HEK293 (cell line): ENCODE measurements at regions not wholly inside any gene's neighbourhood (a gene's known extent, or its start where the extent isn't known, plus 50 kb on each side); places are given as distances from the start of the nearest gene placed in this dataset.
A peak's percentile ranks its signal among the peaks of the same experiment; 100 is the strongest.

ENCODE experiments used
- CTCF ChIA-PET: fragments of 350-600 bp; formaldehyde crosslinking; extraction: SDS; loops from one replicate; lab custom pipeline; 2021; ENCODE audit warnings: antibody characterized with exemption; lab: Yijun Ruan, JAX
- POLR2A ChIA-PET: fragments of 300-600 bp; formaldehyde crosslinking; extraction: SDS; loops from one replicate; lab custom pipeline; 2020; ENCODE audit warnings: antibody characterized with exemption, inconsistent platforms; lab: Yijun Ruan, JAX
- H3K27ac ChIP-seq: fragments of 200-500 bp; sonication (Bioruptor generic); 2 replicates; pipeline ENCODE4 v1.5.1; 2014; ENCODE audit warnings: low read depth, low read length, control low read depth, inconsistent platforms; ENCODE audit errors: extremely low read depth
- H3K36me3 ChIP-seq, 2 experiments: fragments of 200-500 bp in 1 of 2; sonication (Bioruptor generic) in 1 of 2; 1 replicate in 1 of 2; 2 replicates in 1 of 2; pipeline ENCODE4 v1.5.1; 2014 to 2017; ENCODE audit warnings: inconsistent platforms in 2 of 2, low read length in 2 of 2; ENCODE audit not compliant: control insufficient read depth in 2 of 2, insufficient read depth in 1 of 2
- H3K4me1 ChIP-seq: fragments of 200-500 bp; sonication (Bioruptor generic); 2 replicates; pipeline ENCODE4 v1.5.1; 2014; ENCODE audit warnings: mild to moderate bottlenecking, low read length, inconsistent platforms; ENCODE audit not compliant: control insufficient read depth, insufficient read depth
- H3K4me3 ChIP-seq: 2 replicates; pipeline ENCODE4 v1.5.1; 2011; ENCODE audit warnings: low read depth, mild to moderate bottlenecking, control low read depth, low read length, moderate library complexity
- H3K9me3 ChIP-seq: fragments of 200-500 bp; sonication (Bioruptor generic); 2 replicates; pipeline ENCODE4 v1.5.1; 2014; ENCODE audit warnings: low read depth, low read length, inconsistent platforms; ENCODE audit not compliant: control insufficient read depth, insufficient read depth
- EGR2 ChIP-seq: fragments of 450-650 bp; formaldehyde crosslinking; IDR thresholded peaks from 2 replicates; pipeline ENCODE4 v1.5.1; 2016; ENCODE audit warnings: low read depth, missing biosample characterization, missing genetic modification characterization
- GLI4 ChIP-seq: fragments of 450-650 bp; formaldehyde crosslinking; IDR thresholded peaks from 2 replicates; pipeline ENCODE4 v1.5.1; 2016; ENCODE audit warnings: missing biosample characterization, missing genetic modification characterization
- MEIS1 ChIP-seq: sonication (generic); formaldehyde crosslinking; IDR thresholded peaks from 2 replicates; pipeline ENCODE4 v1.8.1; 2022; ENCODE audit warnings: missing genetic modification reagents, mild to moderate bottlenecking, borderline replicate concordance
- MZF1 ChIP-seq: fragments of 450-650 bp; formaldehyde crosslinking; IDR thresholded peaks from 2 replicates; pipeline ENCODE4 v1.5.1; 2017; ENCODE audit warnings: missing biosample characterization, missing genetic modification characterization, borderline replicate concordance
- SALL2 ChIP-seq: fragments of 450-650 bp; formaldehyde crosslinking; IDR thresholded peaks from 2 replicates; pipeline ENCODE4 v1.5.0; 2017; ENCODE audit warnings: missing biosample characterization, mild to moderate bottlenecking, missing genetic modification characterization, borderline replicate concordance
- SETDB1 ChIP-seq: IDR thresholded peaks from one replicate; pipeline ENCODE4 v1.6.1; 2017; ENCODE audit warnings: mild to moderate bottlenecking, low read length, moderate library complexity, mixed read lengths; ENCODE audit not compliant: insufficient read length
- YY1 ChIP-seq: fragments of 450-650 bp; formaldehyde crosslinking; IDR thresholded peaks from 2 replicates; pipeline ENCODE4 v1.5.1; 2018; ENCODE audit warnings: missing biosample characterization, missing genetic modification characterization
- ZBTB7A ChIP-seq: fragments of 450-650 bp; formaldehyde crosslinking; IDR thresholded peaks from 2 replicates; pipeline ENCODE4 v1.5.1; 2016; ENCODE audit warnings: low read depth, missing biosample characterization, missing genetic modification characterization
- ZEB2 ChIP-seq: fragments of 450-650 bp; formaldehyde crosslinking; IDR thresholded peaks from 2 replicates; pipeline ENCODE4 v1.5.1; 2016; ENCODE audit warnings: missing biosample characterization, missing genetic modification characterization
- ZNF175 ChIP-seq: fragments of 450-650 bp; formaldehyde crosslinking; IDR thresholded peaks from 2 replicates; pipeline ENCODE4 v1.5.1; 2016; ENCODE audit warnings: missing biosample characterization, missing genetic modification characterization
- ZNF211 ChIP-seq: fragments of 450-650 bp; formaldehyde crosslinking; IDR thresholded peaks from 2 replicates; pipeline ENCODE4 v1.5.1; 2016; ENCODE audit warnings: low read depth, missing biosample characterization, missing genetic modification characterization
- ZNF23 ChIP-seq: fragments of 450-650 bp; formaldehyde crosslinking; IDR thresholded peaks from 2 replicates; pipeline ENCODE4 v1.5.1; 2016; ENCODE audit warnings: missing biosample characterization, missing genetic modification characterization, borderline replicate concordance
- ZNF239 ChIP-seq: fragments of 450-650 bp; formaldehyde crosslinking; IDR thresholded peaks from 2 replicates; pipeline ENCODE4 v1.5.1; 2016; ENCODE audit warnings: missing biosample characterization, missing genetic modification characterization
- ZNF37A ChIP-seq: fragments of 450-650 bp; IDR thresholded peaks from 2 replicates; pipeline ENCODE4 v1.5.1; 2018; ENCODE audit warnings: missing biosample characterization, missing genetic modification characterization
- ZNF416 ChIP-seq: fragments of 450-650 bp; formaldehyde crosslinking; IDR thresholded peaks from 2 replicates; pipeline ENCODE4 v1.5.1; 2016; ENCODE audit warnings: missing biosample characterization, missing genetic modification characterization
- ZNF433 ChIP-seq: fragments of 450-650 bp; formaldehyde crosslinking; IDR thresholded peaks from 2 replicates; pipeline ENCODE4 v1.5.1; 2016; ENCODE audit warnings: missing biosample characterization, missing genetic modification characterization, low read depth
- ZNF558 ChIP-seq: fragments of 450-650 bp; formaldehyde crosslinking; IDR thresholded peaks from 2 replicates; pipeline ENCODE4 v1.5.1; 2016; ENCODE audit warnings: missing biosample characterization, missing genetic modification characterization
- ZNF560 ChIP-seq: fragments of 450-650 bp; formaldehyde crosslinking; IDR thresholded peaks from 2 replicates; pipeline ENCODE4 v1.5.1; 2017; ENCODE audit warnings: missing biosample characterization, missing genetic modification characterization, borderline replicate concordance
- ZNF585B ChIP-seq: fragments of 450-650 bp; formaldehyde crosslinking; IDR thresholded peaks from 2 replicates; pipeline ENCODE4 v1.5.1; 2016; ENCODE audit warnings: missing biosample characterization, missing genetic modification characterization
- ZNF621 ChIP-seq: fragments of 450-650 bp; formaldehyde crosslinking; IDR thresholded peaks from 2 replicates; pipeline ENCODE4 v1.5.1; 2017; ENCODE audit warnings: missing biosample characterization, missing genetic modification characterization
- TF ChIP-seq, protein P1 (sequence below): fragments of 450-650 bp; formaldehyde crosslinking; IDR thresholded peaks from 2 replicates; pipeline ENCODE4 v1.5.1; 2016; ENCODE audit warnings: missing biosample characterization, missing genetic modification characterization, low read depth
- TF ChIP-seq, protein P2 (sequence below): fragments of 450-650 bp; formaldehyde crosslinking; IDR thresholded peaks from 2 replicates; pipeline ENCODE4 v1.5.1; 2016; ENCODE audit warnings: missing biosample characterization, missing genetic modification characterization
- TF ChIP-seq, protein P3 (sequence below): fragments of 450-650 bp; formaldehyde crosslinking; IDR thresholded peaks from 2 replicates; pipeline ENCODE4 v1.5.1; 2016; ENCODE audit warnings: missing biosample characterization, missing genetic modification characterization
- TF ChIP-seq, protein P4 (sequence below): fragments of 450-650 bp; formaldehyde crosslinking; IDR thresholded peaks from 2 replicates; pipeline ENCODE4 v1.5.1; 2016; ENCODE audit warnings: missing biosample characterization, missing genetic modification characterization
- TF ChIP-seq, protein P5 (sequence below): fragments of 450-650 bp; formaldehyde crosslinking; optimal IDR thresholded peaks from 2 replicates; pipeline ENCODE3; 2016; ENCODE audit warnings: missing biosample characterization, mild to moderate bottlenecking, missing genetic modification characterization

DNA sequence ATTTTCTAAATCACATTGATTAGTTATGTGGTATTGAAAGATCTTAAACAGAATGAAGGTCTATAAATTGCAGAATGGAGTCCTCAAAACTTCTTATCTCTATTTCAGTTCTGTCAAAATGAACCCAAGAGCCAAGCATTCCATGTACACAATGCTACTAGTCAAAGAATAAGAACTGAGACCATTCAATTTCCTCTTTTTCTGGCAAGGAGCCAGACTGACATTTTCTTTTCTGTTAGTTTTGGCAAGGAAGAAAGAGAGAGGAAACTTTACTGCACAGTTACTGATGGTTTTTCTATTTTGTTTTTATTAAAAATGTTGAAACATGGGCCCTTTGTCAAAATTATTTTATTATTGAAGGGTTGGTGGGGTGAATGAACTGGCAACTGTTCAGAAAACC, 181.8 kb upstream of the FERD3L start (continued):
- no peak for TF ChIP-seq ZNF23
- TF ChIP-seq SETDB1 = no peak

DNA sequence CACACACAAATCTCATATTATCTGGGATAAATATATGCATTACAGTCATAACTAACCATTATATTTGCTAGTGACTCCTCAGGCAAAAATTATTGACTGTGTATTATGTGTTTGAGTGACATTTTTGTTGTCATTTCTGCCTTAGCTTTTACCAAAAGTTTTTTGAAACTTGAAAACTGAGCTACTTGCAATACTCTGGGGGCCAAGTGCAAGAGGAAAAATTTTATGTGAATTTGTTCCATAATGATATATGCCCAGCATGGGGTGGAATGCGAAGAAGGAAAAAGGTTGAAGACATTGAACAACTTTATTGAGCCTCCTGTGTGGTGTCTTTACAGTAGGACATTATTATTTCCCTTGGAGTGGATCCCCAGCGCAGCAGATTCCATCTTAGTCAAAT, 176.8 kb upstream of the FERD3L start:
- Histone ChIP-seq H3K36me3 (no peaks in the 10 kb centered on the region), H3K27ac (no peak overlapping the region), H3K4me3 (no peak overlapping the region), H3K4me1 (peaks cover 7% of the 10 kb centered on the region; the same call in 1 of the 2 replicates), H3K9me3 (no peaks in the 10 kb centered on the region)
- TF ChIP-seq ZNF23 (no peak), YY1 (tag by site-specific recombination) (no peak), EGR2 (tag by site-specific recombination) (no peak)
- TF ChIP-seq, protein P1, sequence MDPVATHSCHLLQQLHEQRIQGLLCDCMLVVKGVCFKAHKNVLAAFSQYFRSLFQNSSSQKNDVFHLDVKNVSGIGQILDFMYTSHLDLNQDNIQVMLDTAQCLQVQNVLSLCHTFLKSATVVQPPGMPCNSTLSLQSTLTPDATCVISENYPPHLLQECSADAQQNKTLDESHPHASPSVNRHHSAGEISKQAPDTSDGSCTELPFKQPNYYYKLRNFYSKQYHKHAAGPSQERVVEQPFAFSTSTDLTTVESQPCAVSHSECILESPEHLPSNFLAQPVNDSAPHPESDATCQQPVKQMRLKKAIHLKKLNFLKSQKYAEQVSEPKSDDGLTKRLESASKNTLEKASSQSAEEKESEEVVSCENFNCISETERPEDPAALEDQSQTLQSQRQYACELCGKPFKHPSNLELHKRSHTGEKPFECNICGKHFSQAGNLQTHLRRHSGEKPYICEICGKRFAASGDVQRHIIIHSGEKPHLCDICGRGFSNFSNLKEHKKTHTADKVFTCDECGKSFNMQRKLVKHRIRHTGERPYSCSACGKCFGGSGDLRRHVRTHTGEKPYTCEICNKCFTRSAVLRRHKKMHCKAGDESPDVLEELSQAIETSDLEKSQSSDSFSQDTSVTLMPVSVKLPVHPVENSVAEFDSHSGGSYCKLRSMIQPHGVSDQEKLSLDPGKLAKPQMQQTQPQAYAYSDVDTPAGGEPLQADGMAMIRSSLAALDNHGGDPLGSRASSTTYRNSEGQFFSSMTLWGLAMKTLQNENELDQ = peak; percentile 88
- POLR2A ChIA-PET = no interaction called here
- CTCF ChIA-PET = interaction anchor here (0.6 kb wide), 1 partner anchor 969 kb away, joined by 3 read pairs; no protein-coding TSS in a partner anchor

DNA sequence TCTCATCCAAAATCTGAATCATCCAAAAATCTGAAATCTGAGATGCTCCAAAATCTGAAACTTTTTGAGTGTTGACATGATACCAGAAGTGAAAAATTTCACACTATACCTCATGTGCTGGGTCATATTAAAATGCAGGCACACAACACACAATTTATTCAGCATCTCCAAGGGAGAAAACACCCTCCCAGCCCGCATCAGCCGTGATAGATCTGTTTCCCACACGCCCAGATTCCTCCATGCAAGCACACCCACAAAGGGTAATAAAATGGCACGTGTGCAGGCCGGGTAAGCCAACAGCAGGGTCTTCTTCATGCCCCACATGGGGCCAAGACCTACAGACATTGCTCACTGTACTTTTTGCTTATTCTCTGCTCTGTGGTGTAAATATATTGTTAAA, 173.1 kb upstream of the FERD3L start:
- Histone ChIP-seq H3K4me3 (no peak overlapping the region), H3K9me3 (no peaks in the 10 kb centered on the region), H3K27ac (no peak overlapping the region), H3K36me3 (no peaks in the 10 kb centered on the region), H3K4me1 (0 out of 2 replicates have a peak, but pooled peaks cover 2% of the 10 kb centered on the region)
- TF ChIP-seq ZNF433 = no peak
- no peak for TF ChIP-seq SALL2 (tag by site-specific recombination)
- TF ChIP-seq, protein P2, sequence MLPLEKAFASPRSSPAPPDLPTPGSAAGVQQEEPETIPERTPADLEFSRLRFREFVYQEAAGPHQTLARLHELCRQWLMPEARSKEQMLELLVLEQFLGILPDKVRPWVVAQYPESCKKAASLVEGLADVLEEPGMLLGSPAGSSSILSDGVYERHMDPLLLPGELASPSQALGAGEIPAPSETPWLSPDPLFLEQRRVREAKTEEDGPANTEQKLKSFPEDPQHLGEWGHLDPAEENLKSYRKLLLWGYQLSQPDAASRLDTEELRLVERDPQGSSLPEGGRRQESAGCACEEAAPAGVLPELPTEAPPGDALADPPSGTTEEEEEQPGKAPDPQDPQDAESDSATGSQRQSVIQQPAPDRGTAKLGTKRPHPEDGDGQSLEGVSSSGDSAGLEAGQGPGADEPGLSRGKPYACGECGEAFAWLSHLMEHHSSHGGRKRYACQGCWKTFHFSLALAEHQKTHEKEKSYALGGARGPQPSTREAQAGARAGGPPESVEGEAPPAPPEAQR (tag by site-specific recombination) = no peak
- TF ChIP-seq ZNF211 (tag by site-specific recombination) = no peak
- POLR2A ChIA-PET = no interaction called here
- CTCF ChIA-PET = no interaction called here

DNA sequence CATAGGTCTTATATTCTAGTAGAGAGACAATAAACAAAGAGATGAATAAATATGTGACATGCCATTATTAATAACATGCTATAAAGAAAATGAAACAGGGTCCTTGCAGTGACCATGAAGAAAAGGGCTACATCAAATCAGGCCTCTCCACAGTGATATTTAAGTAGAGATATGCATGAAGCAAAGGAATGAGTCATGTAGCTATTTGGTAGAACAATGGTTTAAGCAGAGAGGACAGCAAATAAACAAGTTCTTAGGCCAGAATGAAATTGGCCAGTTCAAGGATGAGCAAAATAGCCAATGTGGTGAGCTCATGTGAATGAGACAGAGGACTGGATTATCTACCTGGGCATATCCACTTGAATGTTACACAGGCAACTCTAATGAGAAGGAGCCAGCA, 172.2 kb upstream of the FERD3L start:
- CTCF ChIA-PET = no interaction called here
- no peaks in the 10 kb centered on the region for H3K36me3 ChIP-seq

More for the DNA sequence above, 172.2 kb upstream of the FERD3L start:
- no peak overlapping the region for H3K4me3 ChIP-seq
- no peak overlapping the region for H3K27ac ChIP-seq
- POLR2A ChIA-PET = no interaction called here
- H3K9me3 ChIP-seq = no peaks in the 10 kb centered on the region
- H3K4me1 ChIP-seq = 0 out of 2 replicates have a peak, but pooled peaks cover 2% of the 10 kb centered on the region
- TF ChIP-seq GLI4 (tag by site-specific recombination) (no peak), ZNF585B (tag by site-specific recombination) (no peak), ZNF621 (no peak), ZBTB7A (tag by site-specific recombination) (no peak), ZNF416 (tag by site-specific recombination) (no peak), ZNF558 (tag by site-specific recombination) (no peak), ZNF175 (tag by site-specific recombination) (no peak), ZNF37A (tag by site-specific recombination) (no peak), MEIS1 (CRISPR knock-in tag) (no peak), ZEB2 (tag by site-specific recombination) (no peak), ZNF239 (tag by site-specific recombination) (no peak), MZF1 (tag by site-specific recombination) (no peak), ZNF560 (no peak)
- TF ChIP-seq, protein P3, sequence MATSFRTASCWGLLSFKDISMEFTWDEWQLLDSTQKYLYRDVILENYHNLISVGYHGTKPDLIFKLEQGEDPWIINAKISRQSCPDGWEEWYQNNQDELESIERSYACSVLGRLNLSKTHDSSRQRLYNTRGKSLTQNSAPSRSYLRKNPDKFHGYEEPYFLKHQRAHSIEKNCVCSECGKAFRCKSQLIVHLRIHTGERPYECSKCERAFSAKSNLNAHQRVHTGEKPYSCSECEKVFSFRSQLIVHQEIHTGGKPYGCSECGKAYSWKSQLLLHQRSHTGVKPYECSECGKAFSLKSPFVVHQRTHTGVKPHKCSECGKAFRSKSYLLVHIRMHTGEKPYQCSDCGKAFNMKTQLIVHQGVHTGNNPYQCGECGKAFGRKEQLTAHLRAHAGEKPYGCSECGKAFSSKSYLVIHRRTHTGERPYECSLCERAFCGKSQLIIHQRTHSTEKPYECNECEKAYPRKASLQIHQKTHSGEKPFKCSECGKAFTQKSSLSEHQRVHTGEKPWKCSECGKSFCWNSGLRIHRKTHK (tag by site-specific recombination) = no peak
- TF ChIP-seq, protein P4, sequence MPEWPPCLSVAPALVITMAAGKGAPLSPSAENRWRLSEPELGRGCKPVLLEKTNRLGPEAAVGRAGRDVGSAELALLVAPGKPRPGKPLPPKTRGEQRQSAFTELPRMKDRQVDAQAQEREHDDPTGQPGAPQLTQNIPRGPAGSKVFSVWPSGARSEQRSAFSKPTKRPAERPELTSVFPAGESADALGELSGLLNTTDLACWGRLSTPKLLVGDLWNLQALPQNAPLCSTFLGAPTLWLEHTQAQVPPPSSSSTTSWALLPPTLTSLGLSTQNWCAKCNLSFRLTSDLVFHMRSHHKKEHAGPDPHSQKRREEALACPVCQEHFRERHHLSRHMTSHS (tag by site-specific recombination) = no peak
- TF ChIP-seq, protein P5, sequence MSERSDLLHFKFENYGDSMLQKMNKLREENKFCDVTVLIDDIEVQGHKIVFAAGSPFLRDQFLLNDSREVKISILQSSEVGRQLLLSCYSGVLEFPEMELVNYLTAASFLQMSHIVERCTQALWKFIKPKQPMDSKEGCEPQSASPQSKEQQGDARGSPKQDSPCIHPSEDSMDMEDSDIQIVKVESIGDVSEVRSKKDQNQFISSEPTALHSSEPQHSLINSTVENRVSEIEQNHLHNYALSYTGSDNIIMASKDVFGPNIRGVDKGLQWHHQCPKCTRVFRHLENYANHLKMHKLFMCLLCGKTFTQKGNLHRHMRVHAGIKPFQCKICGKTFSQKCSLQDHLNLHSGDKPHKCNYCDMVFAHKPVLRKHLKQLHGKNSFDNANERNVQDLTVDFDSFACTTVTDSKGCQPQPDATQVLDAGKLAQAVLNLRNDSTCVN (tag by site-specific recombination) = no peak
- TF ChIP-seq, all 188 proteins: peak for 0
